ENCODE measurements at regions not wholly inside any gene's neighbourhood (a gene's known extent, or its start where the extent isn't known, plus 50 kb on each side); places are given as distances from the start of the nearest gene placed in this dataset.
A peak's percentile ranks its signal among the peaks of the same experiment; 100 is the strongest.

DNA sequence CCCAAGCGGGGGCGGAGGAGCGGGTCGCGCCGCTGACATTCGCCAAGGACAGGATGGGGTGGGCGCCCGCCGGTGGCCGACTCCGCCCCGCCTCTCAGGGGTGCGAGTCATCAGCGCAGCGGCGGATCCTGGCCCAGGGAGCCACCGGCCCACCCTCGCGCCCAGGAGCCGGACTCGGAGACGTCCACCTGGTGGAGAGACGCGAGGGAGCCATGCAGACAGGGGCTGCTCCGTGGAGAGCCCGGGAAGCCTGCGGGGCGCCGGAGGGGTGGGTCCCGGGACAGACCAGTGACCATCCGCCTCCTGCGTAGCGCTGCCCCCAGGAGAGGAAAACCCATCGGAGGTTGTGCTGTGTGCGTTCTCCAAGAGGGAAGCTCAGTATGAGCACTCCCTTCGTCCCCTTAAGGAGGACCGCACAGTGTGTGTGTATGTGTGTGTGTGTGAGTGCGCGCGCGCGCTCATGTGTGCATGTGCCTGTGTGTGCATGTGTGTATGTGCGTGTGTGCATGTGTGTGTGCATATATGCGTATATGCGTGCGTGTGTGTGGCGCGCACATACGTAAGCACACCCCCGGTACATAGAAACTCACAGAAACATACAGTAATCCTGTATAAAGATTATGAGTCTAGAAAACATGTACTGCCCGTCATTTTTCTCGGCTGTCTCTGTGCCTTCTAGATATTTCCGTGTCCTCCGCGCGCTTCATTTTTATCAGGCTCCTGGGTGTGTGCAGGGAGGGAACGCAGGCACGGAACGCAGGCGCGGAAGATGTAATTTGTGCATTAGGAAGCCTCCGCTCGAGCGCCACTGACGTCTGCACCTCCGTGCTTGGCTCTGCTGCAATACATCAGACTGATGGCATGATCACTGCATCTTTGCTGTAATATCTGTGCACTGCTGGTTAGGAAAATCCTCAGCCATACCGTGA is 158.9 kb downstream of the TBXT start (continued):
- TF ChIP-seq, protein P1, sequence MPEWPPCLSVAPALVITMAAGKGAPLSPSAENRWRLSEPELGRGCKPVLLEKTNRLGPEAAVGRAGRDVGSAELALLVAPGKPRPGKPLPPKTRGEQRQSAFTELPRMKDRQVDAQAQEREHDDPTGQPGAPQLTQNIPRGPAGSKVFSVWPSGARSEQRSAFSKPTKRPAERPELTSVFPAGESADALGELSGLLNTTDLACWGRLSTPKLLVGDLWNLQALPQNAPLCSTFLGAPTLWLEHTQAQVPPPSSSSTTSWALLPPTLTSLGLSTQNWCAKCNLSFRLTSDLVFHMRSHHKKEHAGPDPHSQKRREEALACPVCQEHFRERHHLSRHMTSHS (tag by site-specific recombination; IDR thresholded peaks at IDR 0.05): no peak
- no peak for TF ChIP-seq ZNF555 (tag by site-specific recombination; conservative IDR thresholded peaks at IDR 0.05)

DNA sequence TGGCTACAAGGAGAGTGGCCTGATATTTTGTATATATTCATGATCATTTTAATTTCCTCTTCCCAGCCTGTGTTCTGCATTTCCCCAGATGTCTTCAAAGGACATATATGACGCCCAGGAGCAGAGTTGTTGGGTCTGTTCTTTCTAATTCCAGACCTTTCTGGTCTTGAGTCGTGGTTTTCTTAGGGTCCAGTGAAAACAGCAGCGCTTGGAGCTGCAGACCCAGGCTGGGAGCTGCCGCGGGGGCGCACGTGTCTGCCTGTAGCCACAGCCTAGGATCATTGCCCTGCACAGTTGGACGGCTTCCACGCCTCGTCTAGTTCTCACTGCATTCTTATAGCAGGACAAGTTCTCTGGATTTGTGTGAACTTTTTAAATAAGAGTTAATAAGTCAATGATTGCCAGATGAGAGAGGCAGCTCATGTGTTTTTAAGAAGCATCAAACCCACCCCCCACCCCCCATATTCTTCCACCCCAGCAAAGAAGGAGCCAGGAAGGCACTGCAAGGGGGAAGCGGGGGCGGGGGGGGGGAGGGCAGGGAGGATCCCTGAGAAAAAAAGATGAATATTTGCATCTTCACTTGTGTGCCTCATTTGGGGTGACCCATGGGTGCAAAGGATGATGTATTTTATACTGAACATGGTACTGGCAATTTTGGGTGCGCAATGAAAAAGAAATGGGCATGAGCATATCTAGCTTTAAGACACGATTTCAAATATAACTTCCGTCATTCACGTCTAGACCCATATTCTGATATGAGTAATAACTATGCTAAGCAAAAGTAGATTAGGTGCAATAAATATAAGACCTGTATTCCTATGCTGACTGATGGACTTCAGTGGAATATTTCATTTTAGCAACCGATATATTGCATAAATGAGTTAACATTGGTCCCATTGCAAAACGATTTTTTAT is 160.0 kb downstream of the TBXT start:
- no peaks in the 10 kb centered on the region for H3K9me3 ChIP-seq (ENCODE audit: control insufficient read depth, insufficient read depth, low read depth, low read length)
- H3K4me3 ChIP-seq (ENCODE audit: low read depth, low read length): no peak overlapping the region; the same call in 1 of the 2 replicates

DNA sequence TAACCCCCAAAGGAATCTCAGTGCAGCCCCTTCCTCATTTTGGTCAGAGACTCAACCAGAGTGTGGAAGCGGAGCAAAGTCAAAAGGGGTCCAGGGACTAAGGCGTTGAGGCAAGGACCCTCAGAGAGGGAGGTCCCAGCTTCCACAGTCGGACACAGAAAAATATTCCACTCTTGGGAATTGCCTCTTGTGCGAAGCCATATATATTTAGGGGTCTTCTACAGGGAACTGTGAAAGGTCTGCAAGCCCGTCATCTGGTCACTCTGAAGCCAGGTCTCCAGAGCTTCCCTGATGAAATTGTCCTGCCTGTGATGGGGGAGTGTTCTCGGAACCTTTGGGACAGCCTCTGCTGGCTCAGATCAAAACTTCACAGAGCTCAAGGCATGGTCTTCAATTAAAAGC is 160.8 kb downstream of the TBXT start:
- peak overlapping the region; percentile 17; the same call in 1 of the 2 replicates for H3K27ac ChIP-seq (ENCODE audit: extremely low read depth, low read depth, low read length)
- CTCF ChIA-PET: interaction anchor here (0.8 to 1.8 kb wide), 6 partner anchors 14 to 125 kb away, joined by 3 to 8 read pairs (median 4); no protein-coding TSS in a partner anchor
- POLR2A ChIA-PET: no interaction called here
- H3K4me3 ChIP-seq (ENCODE audit: low read depth, low read length): no peak overlapping the region
- TF ChIP-seq ZNF530 (tag by site-specific recombination; IDR thresholded peaks at IDR 0.05; ENCODE audit: low read depth) (no peak), ZNF292 (tag by site-specific recombination; IDR thresholded peaks at IDR 0.05; ENCODE audit: borderline replicate concordance, low read depth) (no peak), ZBTB8A (tag by site-specific recombination; IDR thresholded peaks at IDR 0.05) (no peak), ZNF335 (tag by site-specific recombination; conservative IDR thresholded peaks at IDR 0.05) (peak; percentile 57; the same call in 1 of the 2 replicates)
- H3K36me3 ChIP-seq (ENCODE audit: control insufficient read depth in 2 of 2, insufficient read depth in 1 of 2, low read length in 2 of 2): no peaks in the 10 kb centered on the region
- H3K4me1 ChIP-seq (ENCODE audit: control insufficient read depth, insufficient read depth, low read length): peaks cover 13% of the 10 kb centered on the region
- H3K9me3 ChIP-seq (ENCODE audit: control insufficient read depth, insufficient read depth, low read depth, low read length): no peaks in the 10 kb centered on the region

More for the DNA sequence above, 160.0 kb downstream of the TBXT start:
- Histone ChIP-seq H3K4me1 (ENCODE audit: control insufficient read depth, insufficient read depth, low read length) (peaks cover 13% of the 10 kb centered on the region), H3K36me3 (ENCODE audit: control insufficient read depth in 2 of 2, insufficient read depth in 1 of 2, low read length in 2 of 2) (no peaks in the 10 kb centered on the region), H3K27ac (ENCODE audit: extremely low read depth, low read depth, low read length) (no peak overlapping the region; the same call in 1 of the 2 replicates)
- ChIA-PET POLR2A (no interaction called here), CTCF (interaction anchor here (0.5 to 1.8 kb wide), 7 partner anchors 26 to 290 kb away, joined by 3 to 8 read pairs (median 4); no protein-coding TSS in a partner anchor)
- TF ChIP-seq, protein P2, sequence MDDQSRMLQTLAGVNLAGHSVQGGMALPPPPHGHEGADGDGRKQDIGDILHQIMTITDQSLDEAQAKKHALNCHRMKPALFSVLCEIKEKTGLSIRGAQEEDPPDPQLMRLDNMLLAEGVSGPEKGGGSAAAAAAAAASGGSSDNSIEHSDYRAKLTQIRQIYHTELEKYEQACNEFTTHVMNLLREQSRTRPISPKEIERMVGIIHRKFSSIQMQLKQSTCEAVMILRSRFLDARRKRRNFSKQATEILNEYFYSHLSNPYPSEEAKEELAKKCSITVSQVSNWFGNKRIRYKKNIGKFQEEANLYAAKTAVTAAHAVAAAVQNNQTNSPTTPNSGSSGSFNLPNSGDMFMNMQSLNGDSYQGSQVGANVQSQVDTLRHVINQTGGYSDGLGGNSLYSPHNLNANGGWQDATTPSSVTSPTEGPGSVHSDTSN (CRISPR knock-in tag; IDR thresholded peaks at IDR 0.05): no peak
- no peak for TF ChIP-seq ZNF174 (tag by site-specific recombination; IDR thresholded peaks at IDR 0.05)
- TF ChIP-seq MYNN (tag by site-specific recombination; IDR thresholded peaks at IDR 0.05; ENCODE audit: borderline replicate concordance): 0 out of 2 replicates have a peak, but pooled peaks have one; percentile 13
- peak; percentile 26; the same call in 1 of the 2 replicates for TF ChIP-seq ZNF335 (tag by site-specific recombination; conservative IDR thresholded peaks at IDR 0.05)
- 0 out of 2 replicates have a peak, but pooled peaks have one; percentile 31 for TF ChIP-seq ZSCAN30 (tag by site-specific recombination; IDR thresholded peaks at IDR 0.05)
- TF ChIP-seq ZIC2 (tag by site-specific recombination; IDR thresholded peaks at IDR 0.05): peak; percentile 47; the same call in 1 of the 2 replicates
- TF ChIP-seq OSR2 (tag by site-specific recombination; IDR thresholded peaks at IDR 0.05): peak; percentile 54
- peak; percentile 45; the same call in 1 of the 2 replicates for TF ChIP-seq KLF16 (tag by site-specific recombination; IDR thresholded peaks at IDR 0.05)
- TF ChIP-seq ZNF658 (tag by site-specific recombination; IDR thresholded peaks at IDR 0.05): no peak
- TF ChIP-seq ZNF394 (tag by site-specific recombination; IDR thresholded peaks at IDR 0.05; ENCODE audit: borderline replicate concordance): peak; percentile 3; the same call in 1 of the 2 replicates
- no peak for TF ChIP-seq ZNF16 (tag by site-specific recombination; IDR thresholded peaks at IDR 0.05; ENCODE audit: low read depth)
- TF ChIP-seq ZNF600 (tag by site-specific recombination; IDR thresholded peaks at IDR 0.05): peak; percentile 60; the same call in 1 of the 2 replicates
- no peak for TF ChIP-seq ZNF19 (tag by site-specific recombination; IDR thresholded peaks at IDR 0.05; ENCODE audit: low read depth)

Measured in HEK293 (cell line).